ENCODE measurements at regions not wholly inside any gene's neighbourhood (a gene's known extent, or its start where the extent isn't known, plus 50 kb on each side); places are given as distances from the start of the nearest gene placed in this dataset.

- Histone ChIP-seq H4K8ac (replicated peaks; ENCODE audit: insufficient read length, low read depth, low read length) (no peak overlapping the region), H4K5ac (ENCODE audit: insufficient read length, low read depth, low read length) (no peak overlapping the region), H3K4me2 (ENCODE audit: insufficient read depth, insufficient read length, low read length) (no peak overlapping the region), H3K56ac (ENCODE audit: insufficient read length, low read depth, low read length) (no peak overlapping the region), H3K23ac (ENCODE audit: insufficient read length, low read depth, low read length) (no peak overlapping the region), H3T11ph (ENCODE audit: low read length) (no peak overlapping the region), H4K91ac (ENCODE audit: insufficient read length, low read depth, low read length) (no peak overlapping the region), H3K9ac (ENCODE audit: extremely low read depth, insufficient read length, low read length) (no peak overlapping the region), H3K27ac (ENCODE audit: insufficient read length, low read depth, low read length) (no peak overlapping the region), H3K14ac (ENCODE audit: insufficient read depth, low read length) (no peak overlapping the region), H2AK5ac (ENCODE audit: insufficient read length, low read length) (no peak overlapping the region), H3K79me2 (ENCODE audit: insufficient read depth, low read length) (no peaks in the 10 kb centered on the region), H2BK20ac (ENCODE audit: low read depth, low read length, poor library complexity, severe bottlenecking) (no peak overlapping the region), H3K4ac (ENCODE audit: low read depth, low read length) (no peak overlapping the region), H3K4me1 (ENCODE audit: insufficient read depth, low read length) (no peaks in the 10 kb centered on the region), H3K79me1 (ENCODE audit: insufficient read depth, low read depth, low read length, poor library complexity, severe bottlenecking) (no peaks in the 10 kb centered on the region), H2BK12ac (ENCODE audit: insufficient read length, low read depth, low read length) (no peak overlapping the region), H3K23me2 (ENCODE audit: insufficient read length, low read depth, low read length, poor library complexity, severe bottlenecking) (no peaks in the 10 kb centered on the region), H3K9me3 (ENCODE audit: control insufficient read depth, low read depth, low read length) (no peaks in the 10 kb centered on the region), H2BK15ac (ENCODE audit: low read depth, low read length) (no peak overlapping the region), H2AFZ (ENCODE audit: low read length) (no peak overlapping the region), H3K18ac (ENCODE audit: insufficient read length, low read depth, low read length) (no peak overlapping the region), H4K20me1 (ENCODE audit: control insufficient read depth, insufficient read depth, insufficient read length) (no peaks in the 10 kb centered on the region), H2BK5ac (ENCODE audit: insufficient read length, low read length) (no peak overlapping the region), H3K27me3 (ENCODE audit: insufficient read depth, low read length) (no peaks in the 10 kb centered on the region), H2BK120ac (ENCODE audit: low read depth, low read length, poor library complexity, severe bottlenecking) (no peak overlapping the region)
- WGBS (ENCODE audit: extremely low coverage, insufficient read length, low lambda C conversion rate): no CpG with 5 or more reads among the region's 2 CpGs
- no peaks in the 10 kb centered on the region; a peak in 1 of 7 replicates for H3K36me3 Mint-ChIP-seq (ENCODE audit: insufficient read depth in 1 of 3, low read depth in 3 of 3)
- H3K27ac Mint-ChIP-seq: no peak overlapping the region
- no peaks in the 10 kb centered on the region for H3K4me1 Mint-ChIP-seq
- H3K27me3 Mint-ChIP-seq (ENCODE audit: low read depth): no peaks in the 10 kb centered on the region
- DNase-seq: no peak
- no peak overlapping the region for H3K4me3 Mint-ChIP-seq
- H3K9me3 Mint-ChIP-seq: peaks cover 0 to 5% of the 10 kb centered on the region in 2 experiments; a peak in 3 of 5 replicates
- TF ChIP-seq CTCF (conservative IDR thresholded peaks at IDR 0.05): no peak
Measured at GRCh38 chr4:33493231-33493630, 2751.1 kb downstream of the ARAP2 start.

All from H9 (cell line).